GM21717 (cell line): ENCODE measurements at regions not wholly inside any gene's neighbourhood (a gene's known extent, or its start where the extent isn't known, plus 50 kb on each side); places are given as distances from the start of the nearest gene placed in this dataset.

ENCODE experiments used
- ATAC-seq: cut with Tn5 transposase; IDR thresholded peaks from one replicate; pipeline ENCODE4 v1.9.1; 2021; ENCODE audit warnings: mild to moderate bottlenecking, moderate library complexity; ENCODE audit not compliant: unreplicated experiment

GRCh38 chr3:188084752-188085583, 69.0 kb upstream of the LPP start:
- ATAC-seq: no peak

GRCh38 chr3:188085584-188086560, 68.1 kb upstream of the LPP start:
- no peak for ATAC-seq

GRCh38 chr3:188088948-188089685, 64.8 kb upstream of the LPP start:
- no peak for ATAC-seq

DNA sequence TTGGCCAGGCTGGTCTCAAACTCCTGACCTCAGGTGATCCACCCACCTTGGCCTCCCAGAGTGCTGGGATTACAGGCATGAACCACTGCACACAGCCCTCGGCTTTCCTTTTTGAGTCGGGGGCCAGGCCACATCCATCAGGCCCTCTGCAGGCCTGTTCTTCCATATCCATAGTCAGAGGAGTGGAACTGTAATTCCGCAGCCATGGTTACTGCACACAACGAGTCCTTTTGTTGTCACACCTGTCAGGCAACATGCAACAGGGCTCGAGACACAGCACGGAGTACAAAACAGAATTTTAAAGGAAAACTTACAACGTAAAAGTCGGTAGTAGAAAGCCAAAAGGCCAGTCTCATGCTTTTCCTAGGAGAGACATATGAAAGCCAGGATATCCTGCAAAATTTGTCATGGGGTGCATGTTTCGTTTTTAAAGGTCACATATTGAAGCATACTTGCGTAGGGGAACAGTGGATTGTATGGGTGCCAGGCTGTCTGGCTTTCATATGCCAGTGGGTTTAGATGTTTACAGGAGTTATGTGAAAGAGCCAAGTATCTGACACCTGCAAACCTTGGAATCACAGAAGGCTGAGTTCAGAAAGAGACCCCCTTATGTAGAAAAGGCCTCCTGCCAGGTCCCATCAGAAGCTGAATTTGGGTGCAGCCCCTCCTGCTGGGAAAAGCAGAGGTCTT, 63.2 kb upstream of the LPP start:
- no peak for ATAC-seq

- no peak for ATAC-seq
These were observed 62.2 kb upstream of the LPP start for GRCh38 chr3:188091746-188092145.

- no peak for ATAC-seq
These were observed 61.3 kb upstream of the LPP start for GRCh38 chr3:188092648-188093047.

DNA sequence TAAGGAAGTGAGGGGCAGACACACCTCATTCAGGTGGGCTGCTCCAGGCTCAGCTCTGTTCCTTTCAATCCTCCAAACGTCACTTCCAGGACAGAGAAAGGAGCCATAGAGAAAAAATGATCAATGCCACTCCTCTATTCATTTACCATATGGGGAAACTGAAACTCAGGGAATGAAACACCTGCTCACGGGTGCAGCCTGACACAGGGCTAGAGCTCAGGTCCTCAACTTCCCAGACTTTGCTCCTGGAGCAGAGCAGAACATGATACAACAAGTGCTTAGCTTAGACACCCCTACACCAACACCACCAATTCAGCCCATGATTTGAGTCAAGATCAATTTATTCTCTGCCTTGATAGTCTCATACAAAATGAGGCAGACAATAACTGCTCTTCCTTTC, 58.5 kb upstream of the LPP start:
- ATAC-seq: no peak

DNA sequence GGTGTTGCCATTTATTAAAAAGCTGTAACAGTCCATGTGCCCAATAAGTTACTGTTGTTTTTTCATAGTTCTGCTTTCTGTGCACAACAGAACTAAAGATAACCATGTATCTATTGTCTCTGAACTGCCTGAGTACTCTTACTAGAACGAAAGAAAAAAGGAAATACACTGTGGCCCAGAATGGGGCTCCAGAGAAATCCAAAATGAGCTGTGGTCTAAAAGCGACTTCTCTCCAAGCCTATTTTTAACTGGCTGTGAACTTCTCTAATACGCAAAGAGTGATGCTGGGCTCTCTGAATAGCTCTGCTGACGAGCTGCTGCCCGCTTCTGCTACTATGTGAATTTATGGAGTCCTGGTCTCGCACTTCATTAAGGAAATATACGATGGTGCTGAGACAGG, 56.2 kb upstream of the LPP start:
- ATAC-seq: no peak

- ATAC-seq: no peak
These were observed 54.0 kb upstream of the LPP start for GRCh38 chr3:188099907-188100306.

- no peak for ATAC-seq
These were observed 51.0 kb upstream of the LPP start for GRCh38 chr3:188102861-188103547.

DNA sequence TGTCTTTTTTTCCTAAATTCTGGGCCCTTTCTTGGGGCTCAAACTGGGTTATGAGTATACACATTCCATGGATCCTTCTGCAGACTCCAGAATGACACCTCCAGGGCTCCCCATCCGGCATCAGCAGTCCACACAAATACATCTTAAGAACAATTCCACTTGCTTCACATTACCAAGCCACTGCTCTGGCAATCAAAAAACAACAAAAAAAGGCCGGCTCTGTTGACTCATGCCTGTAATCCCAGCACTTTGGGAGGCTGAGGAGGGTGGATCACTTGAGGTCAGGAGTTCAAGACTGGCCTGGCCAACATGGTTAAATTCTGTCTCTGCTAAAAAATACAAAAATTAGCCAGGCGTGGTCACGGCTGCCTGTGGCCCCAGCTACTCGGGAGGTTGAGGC, 49.9 kb upstream of the LPP start:
- ATAC-seq: no peak
